HG02938 (cell line): ENCODE measurements at regions not wholly inside any gene's neighbourhood (a gene's known extent, or its start where the extent isn't known, plus 50 kb on each side); places are given as distances from the start of the nearest gene placed in this dataset.
"Not testable (repeated sequence)": the region's sequence is repeated elsewhere in the genome, so short reads cannot be mapped to it uniquely, and the experiment has no call there.

Source experiments
- ATAC-seq: cut with Tn5 transposase; IDR thresholded peaks from one replicate; pipeline ENCODE4 v1.9.1; 2021; ENCODE audit warnings: mild to moderate bottlenecking, moderate library complexity; ENCODE audit not compliant: unreplicated experiment

- no peak for ATAC-seq
Measured at GRCh38 chr1:224791362-224791941, 138.0 kb upstream of the DNAH14 start.

DNA sequence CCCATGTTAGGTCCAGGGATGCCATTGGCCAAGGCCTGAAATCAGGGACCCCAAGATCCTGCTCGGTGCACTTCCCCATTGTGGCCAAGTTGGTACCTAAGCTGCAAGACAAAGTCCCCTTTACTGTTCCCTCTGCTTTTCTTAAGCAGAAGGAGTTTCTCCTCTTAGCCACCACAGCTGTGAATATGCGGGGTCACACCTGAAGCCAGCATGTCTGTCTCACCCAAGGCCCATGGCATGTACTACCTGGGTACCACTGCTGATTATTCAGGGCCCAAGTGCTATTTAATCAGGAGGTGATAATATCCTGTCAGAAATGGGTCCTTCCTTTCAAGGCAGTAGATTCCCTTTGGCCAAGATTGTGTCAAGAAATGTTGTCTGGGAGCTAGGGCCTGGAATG is 133.9 kb upstream of the DNAH14 start:
- no peak for ATAC-seq

GRCh38 chr1:224799083-224799482 is 130.4 kb upstream of the DNAH14 start:
- ATAC-seq = no peak

- ATAC-seq = no peak
Measured at GRCh38 chr1:224800486-224801119, 128.9 kb upstream of the DNAH14 start.

DNA sequence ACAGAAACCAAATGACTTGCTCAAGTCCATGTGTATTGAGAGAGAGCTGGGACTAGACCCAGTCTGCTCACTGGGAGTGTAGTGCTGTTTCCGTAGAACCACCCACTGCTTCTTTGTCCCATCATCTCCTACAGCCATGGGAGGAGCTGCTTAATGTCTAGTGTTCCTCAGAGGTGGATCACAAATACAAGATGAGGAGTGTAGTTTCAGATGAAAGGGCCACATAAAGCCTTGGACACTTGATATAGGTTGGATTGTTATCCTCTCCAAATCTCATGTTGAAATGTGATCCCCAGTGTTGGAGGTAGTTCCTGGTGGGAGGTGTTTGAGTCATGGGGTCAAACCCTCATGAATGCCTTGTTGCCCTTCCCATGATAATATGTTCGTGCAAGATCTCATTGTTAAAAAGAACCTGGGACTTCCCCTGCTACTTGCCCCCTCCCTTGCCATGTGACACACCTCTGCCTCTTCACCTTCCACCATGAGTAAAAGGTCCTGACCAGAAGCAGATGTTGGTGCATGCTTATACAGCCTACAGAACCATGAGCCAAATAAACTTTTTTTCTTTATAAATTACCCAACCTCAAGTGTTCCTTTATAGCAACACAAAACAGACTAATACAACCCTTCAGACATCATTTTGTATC is 127.5 kb upstream of the DNAH14 start:
- ATAC-seq = no peak

GRCh38 chr1:224802617-224803016 is 126.9 kb upstream of the DNAH14 start:
- ATAC-seq = no peak

DNA sequence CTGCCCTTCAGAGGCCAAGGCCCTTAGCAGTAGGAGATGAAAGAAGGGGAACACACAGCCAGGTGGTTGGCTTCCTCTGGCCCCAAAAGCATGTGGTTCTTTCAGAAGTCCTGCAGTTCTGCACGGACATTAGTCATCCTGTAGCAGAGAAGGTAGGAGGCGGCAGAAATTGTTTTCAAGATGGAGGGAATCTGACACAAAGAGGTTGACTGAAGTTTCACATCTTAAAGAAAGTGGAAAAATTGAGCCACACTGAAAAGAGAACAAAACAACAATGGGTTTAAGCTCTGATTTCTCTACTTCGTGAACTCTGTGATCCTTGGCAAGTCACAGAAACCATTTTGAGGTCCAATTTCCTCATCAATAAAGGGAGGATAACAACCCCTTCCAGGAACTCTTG is 125.3 kb upstream of the DNAH14 start:
- no peak for ATAC-seq

GRCh38 chr1:224805889-224806288 is 123.6 kb upstream of the DNAH14 start:
- ATAC-seq = no peak

- no peak for ATAC-seq
Measured at GRCh38 chr1:224809137-224809536, 120.3 kb upstream of the DNAH14 start.

DNA sequence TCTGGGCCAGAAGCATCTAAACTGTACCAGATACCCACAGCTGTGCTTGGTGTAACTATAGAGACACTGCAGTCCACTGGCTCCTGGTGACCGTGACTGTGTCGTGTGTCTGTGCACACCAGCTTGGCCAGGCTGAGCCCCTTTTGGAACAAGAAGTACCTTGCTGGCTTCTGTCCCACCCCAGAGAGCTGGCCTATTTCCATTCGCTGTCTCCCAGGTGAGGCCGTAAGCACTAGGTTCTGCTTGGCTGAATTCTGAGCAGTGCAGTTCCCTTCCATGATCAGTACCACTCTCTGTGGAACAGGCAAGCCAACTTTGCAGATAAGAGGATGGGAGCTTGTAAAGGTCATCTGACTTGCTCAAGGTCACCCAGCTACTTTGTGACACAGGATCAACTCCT is 119.9 kb upstream of the DNAH14 start:
- no peak for ATAC-seq

DNA sequence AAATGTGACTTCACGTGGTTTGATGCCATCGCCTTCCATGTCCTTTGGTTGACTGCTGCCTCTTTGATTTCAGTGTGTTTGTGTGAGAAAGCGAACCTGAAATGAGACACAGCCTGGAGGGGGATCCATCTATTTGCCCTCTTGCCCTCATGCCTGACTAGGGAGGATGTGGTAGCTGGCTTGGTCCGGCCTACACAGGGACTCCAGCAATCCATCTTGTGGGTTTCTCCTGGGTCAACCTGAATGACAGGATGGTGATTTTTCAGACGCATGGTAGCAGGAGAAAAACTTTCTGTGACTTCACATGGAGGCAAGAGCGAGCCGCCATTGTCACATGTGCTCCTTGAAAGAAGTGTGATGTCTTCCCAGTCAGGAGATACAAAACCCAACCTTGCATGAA is 117.9 kb upstream of the DNAH14 start:
- ATAC-seq = no peak

GRCh38 chr1:224815647-224816046 is 113.8 kb upstream of the DNAH14 start:
- peak; percentile 47 for ATAC-seq

DNA sequence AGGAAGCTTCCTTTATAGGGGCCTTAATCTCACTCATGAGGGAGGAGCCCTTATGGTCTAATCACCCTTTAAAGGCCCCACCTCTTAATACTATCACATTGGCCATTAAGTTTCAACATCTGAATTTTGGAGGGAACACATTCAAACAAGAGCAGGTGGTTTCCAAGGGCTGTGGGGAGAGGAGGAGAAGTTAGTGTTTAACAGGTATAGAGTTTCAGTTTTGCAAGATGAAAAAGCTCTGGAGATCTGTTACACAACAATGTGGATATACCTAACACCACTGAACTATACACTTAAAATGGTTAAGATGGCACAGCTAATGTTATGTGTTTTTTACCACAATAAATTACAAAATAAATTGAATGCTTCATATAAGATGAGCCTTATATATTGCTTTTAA is 113.4 kb upstream of the DNAH14 start:
- peak; percentile 42 for ATAC-seq

- no peak for ATAC-seq
Measured at GRCh38 chr1:224817382-224817781, 112.1 kb upstream of the DNAH14 start.

DNA sequence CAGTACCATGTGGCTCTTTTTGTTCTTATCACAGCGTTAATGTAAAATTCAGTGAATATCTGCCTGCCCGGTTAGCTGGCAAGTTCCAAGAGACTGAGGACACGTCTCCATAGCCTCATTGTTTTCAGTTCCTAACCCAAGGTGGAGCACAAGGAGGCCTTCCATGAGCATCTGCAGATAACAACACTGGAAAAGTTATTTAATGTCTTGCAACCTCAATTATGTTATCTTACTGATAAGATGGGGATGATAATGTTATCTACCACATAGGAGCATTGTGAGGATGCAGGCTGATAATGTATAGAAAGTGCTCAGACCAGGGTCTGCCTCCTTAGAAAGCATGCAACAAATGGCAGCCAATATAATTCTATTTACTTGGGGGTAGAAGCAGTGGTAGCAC is 109.6 kb upstream of the DNAH14 start:
- no peak for ATAC-seq

GRCh38 chr1:224820341-224820740 is 109.1 kb upstream of the DNAH14 start:
- no peak for ATAC-seq

GRCh38 chr1:224821751-224822150 is 107.7 kb upstream of the DNAH14 start:
- not testable (repeated sequence) for ATAC-seq

DNA sequence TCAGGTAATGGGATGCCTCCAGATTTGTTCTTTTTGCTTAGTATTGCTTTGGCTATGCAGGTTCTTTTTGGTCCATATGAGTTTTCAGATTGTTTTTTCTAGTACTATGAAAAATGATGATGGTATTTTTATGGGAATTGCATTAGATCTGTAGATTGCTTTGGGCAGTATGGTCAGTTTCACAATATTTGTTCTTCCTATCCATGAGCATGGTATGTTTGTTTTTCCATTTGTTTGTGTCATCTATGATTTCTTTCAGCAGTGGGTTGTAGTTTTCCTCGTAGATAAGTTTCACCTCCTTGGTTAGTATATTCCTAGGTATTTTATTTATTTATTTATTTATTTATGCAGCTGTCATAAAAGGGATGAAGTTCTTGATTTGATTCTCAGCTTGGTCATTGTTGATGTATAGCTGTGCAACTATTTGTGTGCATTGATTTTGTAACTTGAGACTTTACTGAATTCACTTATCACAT is 103.9 kb upstream of the DNAH14 start:
- ATAC-seq = no peak

GRCh38 chr1:224828691-224829090 is 100.8 kb upstream of the DNAH14 start:
- ATAC-seq = no peak

DNA sequence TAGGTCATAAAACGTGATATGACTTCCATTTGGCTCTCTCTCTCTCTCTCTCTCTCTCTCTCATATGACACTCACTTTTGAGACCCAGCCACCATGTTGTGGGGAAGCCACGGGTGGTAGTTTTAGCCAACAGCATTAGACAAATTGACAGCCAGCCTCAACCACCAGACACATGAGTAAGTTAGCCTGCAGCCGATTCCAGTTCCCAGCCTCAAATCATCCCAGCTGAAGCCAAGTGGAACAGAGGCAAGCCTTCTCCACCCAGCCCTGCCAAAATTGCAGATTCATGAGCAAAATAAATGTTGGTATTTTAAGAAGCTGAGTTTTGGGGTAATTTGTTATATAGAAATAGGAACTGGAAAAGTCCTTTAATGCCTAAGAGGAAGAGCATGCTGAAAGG is 98.0 kb upstream of the DNAH14 start:
- no peak for ATAC-seq

DNA sequence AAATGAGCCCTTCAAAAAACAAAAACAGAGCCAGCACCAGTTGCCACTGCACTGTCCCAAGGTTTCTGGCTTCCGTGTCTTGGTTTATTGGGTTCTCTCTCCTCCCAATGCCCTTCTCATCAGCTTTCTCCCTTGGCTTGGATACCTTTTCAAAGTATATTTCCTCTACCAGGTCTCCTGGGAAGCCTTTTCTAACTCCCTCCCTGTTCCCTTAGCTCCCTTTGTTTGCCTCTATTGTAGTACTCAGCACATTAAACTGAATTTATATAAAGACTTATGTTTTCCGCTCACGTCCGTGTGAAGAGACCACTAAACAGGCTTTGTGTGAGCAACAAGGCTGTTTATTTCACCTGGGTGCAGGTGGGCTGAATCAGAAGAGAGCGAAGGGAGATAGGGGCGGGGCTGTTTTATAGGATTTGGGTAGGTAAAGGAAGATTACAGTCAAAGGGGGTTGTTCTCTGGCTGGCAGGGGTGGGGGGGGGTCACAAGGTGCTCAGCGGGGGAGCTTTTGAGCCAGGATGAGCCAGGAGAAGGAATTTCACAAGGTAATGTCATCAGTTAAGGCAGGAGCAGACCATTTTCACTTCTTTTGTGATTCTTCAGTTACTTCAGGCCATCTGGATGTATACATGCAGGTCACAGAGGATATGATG is 89.7 kb upstream of the DNAH14 start:
- ATAC-seq = not testable (repeated sequence)

DNA sequence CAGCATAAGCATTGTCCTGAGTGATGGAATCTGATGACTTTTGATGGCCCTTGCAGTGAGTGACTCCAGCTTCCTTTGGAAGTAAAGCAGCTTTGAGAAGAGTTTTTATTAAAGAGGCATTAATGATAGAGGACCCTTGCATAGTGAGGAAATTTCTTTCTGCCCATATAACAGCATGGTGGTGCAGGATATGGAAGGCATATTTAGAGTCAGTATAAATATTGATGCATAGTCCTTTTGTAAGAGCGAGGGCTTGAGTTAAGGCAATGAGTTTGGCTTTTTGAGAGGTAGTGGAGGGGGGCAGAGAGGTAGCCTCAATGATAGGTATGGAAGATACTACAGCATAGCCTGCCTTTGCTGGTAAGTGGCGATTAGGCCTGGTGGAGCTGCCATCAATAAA is 87.7 kb upstream of the DNAH14 start:
- ATAC-seq = not testable (repeated sequence)
